Hematopoietic multipotent progenitor cell treated with erythropoietin and hydrocortisone succinate and interleukin-3 and kit ligand, for 4 days (in vitro differentiated cells): ENCODE measurements at regions not wholly inside any gene's neighbourhood (a gene's known extent, or its start where the extent isn't known, plus 50 kb on each side); places are given as distances from the start of the nearest gene placed in this dataset.
"Not testable (repeated sequence)": the region's sequence is repeated elsewhere in the genome, so short reads cannot be mapped to it uniquely, and the experiment has no call there.

Source experiments
- DNase-seq: peaks from one replicate; pipeline ENCODE4 v3.0.0-alpha.2; 2015

DNA sequence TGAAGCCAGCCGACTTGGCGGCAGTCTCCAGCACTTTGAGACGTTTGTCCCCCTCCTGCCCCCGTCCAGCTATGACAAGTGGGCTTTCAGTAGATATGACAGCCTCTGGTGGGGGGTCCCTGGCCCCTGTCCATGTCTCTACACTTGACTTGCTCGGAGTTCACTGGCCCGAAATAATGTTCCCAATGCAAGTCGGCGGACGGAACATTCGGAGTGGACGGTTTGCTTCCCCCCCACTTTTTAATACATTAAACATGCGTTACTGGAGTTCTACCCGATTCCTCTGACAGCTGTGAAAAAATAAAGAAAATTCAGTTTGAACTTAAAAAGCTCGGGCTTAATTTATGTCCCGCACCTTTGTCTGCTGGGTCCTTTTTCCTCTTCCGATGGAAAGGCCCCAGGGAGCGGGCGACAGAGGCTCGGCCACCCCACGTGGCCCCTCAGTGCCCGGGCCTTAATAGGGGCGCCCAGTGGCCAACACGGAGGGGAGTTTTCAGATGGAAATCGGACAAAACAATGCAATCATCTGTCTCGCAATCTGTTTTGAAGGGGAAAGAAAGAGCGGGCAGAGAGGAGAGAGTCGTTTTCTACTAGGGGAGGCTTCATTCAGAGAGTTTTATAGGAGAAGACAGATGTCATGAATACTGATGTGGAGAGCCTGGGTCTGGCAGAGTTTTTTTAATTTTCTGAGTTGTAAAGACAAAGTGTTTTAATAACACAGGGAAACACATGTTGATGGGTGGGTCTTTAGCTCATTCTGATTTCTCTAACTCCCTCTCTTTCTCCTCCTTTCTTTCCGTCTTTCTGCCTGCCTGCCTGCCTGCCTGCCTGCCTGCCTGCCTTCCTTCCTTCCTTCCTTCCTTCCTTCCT lies 50.2 kb downstream of the SMIM38 start:
- DNase-seq = no peak

DNA sequence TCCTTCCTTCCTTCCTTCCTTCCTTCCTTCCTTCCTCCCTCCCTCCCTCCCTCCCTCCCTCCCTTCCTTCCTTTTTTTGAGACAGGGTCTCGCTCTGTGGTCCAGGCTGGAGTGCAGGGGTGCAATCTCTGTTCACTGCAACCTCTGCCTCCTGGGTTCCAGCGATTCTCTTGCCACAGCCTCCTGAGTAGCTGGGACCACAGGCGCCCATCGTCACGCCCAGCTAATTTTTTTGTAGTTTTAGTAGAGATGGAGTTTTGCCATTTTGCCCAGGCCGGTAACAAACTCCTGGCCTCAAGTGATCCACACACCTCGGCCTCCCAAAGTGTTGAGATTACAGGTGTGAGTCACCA lies 50.9 kb downstream of the SMIM38 start:
- not testable (repeated sequence) for DNase-seq

DNA sequence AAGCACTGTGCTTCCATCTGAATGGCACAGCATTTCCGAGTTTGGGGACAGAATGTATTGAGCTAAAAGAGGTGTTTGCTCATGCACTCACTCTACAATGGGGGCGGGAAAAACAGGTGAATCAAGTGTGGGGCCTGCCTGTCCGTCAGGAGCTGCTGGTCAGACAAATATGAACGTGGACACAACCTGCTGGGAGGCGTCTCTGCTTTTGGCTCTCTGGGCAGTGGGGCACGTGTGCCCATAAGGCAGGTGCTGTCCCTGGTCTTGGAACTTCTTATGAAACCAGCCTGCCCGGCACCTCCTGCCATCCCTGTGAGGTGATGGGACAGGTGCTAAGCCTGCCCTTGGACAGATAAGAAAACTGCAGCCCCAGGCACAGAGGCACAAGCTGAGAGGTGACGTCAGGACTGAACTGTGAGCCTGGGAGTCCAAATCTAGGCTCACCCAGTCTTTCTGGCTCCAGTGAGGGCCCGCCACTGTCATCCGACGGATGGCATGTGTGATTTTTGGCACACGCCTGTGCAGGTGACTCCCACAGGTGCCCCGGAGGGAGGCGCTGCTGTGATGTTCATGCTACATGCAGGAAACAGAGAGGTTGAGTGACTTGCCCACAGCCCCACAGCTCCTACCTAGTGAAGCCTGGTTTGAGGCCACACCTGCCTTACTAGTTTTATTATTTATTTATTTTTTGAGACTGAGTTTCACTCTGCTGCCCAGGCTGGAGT lies 51.6 kb downstream of the SMIM38 start:
- no peak for DNase-seq

DNA sequence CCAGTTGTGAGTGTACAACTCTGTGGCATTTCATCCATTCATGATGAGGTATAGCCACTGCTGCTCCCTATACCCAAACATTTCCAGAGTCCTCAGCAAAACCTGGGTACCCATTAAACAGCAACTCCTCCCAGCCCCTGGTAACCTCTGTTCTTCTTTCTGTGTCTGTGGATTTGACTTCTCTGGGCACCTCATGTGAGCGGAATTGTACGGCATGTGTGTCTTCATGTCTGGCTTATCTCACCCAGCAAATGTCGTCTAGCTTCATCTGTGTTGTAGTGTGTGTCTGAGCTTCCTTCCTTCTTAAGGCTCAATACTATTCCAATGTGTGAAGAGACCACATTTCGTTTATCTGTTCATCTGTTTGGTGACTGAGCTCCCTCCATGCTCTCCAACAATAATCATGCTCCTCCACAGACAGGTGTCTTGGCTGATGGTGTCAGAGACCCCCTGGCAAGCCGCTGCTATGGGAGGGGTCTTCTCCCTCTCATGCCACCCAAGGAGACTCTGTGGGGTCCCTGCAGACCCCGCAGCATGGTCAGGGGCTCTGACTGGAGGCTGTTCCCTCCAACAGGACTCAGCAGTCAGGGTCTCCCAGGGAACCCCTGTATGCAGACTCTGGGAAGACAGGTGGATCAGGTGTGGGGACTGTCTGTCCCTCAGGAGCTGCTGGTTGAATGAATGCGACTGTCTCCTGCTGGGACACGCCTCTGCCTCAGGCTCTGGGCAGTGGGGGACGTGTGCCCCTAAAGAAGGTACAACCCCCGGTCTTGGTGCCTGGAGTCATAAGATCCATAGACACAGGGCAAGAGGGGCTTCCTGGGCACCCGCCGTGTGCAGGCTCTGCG lies 52.7 kb downstream of the SMIM38 start:
- peak; percentile 17 for DNase-seq

DNA sequence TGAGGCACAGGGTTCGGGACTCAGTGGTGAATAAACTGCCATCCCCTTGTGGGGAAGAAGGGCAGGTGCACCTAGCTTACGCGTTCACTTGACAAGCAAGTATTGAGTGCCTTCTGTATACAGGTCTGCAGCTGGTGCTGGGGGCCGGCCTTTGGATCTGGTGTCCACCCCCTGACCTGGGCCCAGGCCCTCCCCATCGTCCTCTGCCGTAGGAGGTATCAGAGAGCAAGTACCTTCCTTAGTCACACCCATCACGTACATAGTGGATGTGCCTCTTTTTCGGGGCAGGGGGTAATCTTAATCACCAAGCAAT lies 53.3 kb downstream of the SMIM38 start:
- DNase-seq = no peak

DNA sequence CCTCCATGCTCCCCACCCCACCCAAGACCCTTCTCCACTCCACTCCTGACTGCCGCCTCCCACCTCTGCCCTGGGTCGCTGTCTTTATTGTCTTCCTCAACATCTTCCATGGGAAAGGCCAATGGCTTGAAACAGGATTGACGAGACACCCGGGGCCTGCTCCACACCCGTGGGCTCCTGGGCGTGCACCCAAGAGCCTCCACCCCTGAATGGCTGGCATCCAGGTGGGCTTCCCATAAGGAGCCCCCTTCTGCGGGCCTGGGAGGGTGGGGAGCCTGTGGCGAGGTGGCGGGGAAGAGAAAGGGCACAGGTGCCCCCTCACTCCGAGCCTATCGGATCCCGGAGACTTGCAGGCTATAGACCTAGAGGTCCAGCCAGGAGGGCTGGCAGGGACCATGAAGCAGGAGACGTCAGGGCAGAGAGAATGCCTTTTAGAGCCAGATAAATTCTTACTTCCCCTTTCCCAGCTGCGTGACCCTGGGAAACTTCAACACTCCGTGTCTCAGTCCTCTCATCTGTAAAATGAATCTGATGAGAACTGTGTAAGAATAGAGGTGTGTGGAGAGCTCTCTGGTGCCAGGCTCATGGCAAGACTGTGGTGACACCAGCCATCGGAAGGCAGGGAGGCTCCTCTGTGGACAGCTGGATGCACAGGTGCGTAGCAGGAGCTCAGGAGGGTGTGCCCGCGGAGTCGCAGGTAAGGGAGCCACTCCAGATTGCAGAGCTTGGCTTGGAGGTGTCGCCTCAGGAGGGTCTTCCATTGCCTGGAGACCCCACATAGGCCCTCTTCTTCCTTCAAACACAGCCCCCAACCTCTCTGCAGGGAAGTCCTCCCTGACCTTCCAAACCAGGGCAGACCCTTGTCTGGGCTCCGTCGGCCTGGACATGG lies 53.9 kb downstream of the SMIM38 start:
- peak; percentile 25 for DNase-seq

DNA sequence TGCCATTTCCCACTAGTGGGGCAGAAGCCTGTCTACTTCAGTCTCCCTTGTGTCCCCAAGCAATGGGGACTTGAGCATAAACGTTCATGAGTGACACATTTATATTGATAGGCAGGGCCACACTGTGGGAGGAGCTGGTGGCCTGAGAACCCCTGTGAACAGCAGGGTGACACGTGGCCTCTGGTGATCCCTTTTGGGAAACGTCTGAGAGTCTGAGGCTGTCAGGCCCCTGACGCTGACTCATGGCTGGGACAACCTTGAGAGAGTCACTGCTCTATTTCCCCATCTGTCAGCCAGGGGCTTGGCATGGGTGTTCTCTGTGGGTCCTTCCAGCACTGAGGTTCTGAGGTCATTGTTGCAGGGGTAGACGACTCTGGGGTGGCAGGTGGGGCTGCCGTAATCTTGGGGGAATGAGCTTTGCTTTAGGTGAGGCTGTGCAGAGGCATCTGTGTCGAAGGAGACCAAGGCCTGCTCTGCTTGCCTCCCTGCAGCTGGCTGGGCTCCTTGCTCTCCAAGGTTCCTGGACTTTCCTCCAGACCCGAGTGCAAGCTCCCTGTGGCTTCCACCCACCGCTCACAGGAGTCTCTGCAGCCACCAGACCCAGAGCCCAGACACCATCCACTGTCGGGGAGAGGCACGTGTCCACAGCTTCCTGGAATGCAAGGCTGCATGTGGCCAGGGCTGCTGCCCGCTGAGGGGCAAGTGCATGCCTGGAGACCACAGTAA lies 54.7 kb downstream of the SMIM38 start:
- peak; percentile 58 for DNase-seq

DNA sequence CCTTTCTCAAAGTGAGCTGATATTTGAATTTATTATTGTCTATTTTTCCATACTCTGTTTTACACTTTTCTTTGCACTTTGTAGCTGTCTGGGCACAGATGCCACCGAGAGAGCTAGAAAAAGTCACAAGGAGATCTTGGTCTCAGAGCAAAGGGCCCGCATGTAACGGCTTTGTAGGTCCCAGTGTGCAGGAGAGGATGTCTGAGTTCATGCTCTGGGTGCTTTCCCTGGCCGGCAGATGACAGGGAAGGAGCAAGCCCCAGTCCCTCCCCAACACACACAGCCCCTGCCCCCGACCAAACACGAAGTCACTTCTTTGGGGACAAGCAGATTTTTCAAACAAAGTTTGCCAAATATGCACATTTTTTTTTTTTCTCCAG lies 55.8 kb downstream of the SMIM38 start:
- DNase-seq = no peak

DNA sequence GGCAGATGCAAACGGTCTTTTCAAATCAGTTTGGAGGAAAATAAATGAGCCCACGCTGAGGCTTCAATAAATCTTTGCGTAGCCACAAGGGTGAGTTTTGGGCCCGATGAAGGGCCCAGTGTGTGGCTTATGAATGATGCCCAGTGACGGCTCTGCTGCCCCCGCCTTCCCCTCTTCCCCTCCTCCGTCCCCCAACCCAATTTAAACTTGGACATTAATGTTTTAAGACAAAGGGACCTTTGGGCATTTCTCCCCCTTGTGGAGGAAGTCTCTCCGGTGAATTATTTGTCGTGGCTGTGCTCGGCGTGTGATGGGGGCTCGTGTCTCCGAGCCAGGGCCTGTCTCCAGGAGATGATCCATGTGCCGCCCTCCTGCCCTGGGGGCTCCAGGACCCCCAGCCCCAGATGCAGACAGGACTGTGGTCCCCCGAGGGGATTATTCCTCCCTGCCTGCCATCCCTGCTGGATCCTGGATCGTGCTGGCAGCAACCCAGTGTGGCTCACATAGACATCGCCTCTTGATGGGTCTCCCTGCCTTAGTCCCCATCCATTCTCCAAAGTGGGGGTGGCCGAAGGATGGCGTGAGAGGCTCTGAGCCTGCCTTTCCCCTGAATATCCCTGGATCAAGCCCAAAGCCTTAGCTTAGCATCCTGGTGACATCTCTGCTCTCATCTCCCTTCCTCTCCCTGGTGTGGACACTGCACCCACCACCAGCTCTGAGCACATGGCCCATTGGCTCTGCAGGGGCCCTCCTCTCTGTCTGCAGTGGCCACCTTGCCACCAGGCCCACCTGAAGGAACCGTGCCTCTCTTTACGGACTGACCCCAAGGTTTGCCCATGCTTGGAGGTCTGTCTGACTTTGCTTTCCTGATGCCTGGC lies 56.4 kb downstream of the SMIM38 start:
- DNase-seq = peak; percentile 11

DNA sequence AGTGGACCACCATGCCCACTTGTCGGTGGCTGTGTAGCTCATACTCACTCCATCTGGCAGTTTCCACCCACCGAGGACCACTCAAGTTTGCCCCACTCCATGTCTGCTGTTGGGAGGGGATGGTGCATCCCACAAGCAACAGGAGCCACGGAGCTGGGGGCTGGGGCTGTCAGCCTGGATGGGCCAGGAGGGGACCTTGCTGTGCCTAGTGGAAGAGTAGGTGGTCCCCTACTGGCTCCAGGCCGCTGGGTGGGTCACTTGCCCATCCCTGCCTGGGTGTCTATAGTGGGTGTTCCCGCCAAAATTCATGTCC lies 57.0 kb downstream of the SMIM38 start:
- DNase-seq = no peak

DNA sequence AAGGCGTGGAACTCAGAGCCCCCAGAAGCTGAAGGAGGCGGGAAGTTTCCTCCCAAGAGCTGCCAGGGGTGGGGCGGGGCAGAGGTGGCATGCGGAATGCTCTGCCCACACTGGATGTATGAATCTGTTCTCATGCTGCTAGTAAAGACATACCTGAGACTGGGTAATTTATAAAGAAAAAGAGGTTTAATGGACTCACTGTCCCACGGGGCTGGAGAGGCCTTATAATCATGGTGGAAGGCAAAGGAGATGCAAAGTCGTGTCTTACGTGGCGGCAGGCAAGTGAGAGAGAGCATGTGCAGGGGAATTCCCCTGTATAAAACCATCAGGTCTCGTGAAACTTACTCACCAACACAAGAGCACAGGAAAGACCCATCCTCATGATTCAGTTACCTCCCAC lies 57.6 kb downstream of the SMIM38 start:
- DNase-seq = no peak

DNA sequence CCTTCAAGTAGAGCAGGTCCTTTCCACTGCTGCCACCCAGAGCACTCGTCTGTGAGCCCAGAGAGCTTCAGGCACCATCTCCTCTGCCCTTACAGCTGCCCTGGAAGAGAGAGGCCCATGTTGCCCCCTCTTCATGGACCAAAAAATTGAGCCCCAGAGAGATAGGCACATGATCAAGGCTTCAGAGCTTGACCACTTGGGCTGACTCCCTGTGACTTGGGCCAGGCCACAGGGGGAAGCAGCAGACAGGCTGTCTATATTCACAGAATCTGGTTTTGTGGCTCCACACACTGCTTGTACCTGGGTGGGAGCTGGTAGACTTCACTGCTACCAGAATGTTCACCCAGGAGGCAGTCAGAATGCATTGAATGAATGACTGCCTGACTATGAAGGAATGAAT lies 58.2 kb downstream of the SMIM38 start:
- no peak for DNase-seq

DNA sequence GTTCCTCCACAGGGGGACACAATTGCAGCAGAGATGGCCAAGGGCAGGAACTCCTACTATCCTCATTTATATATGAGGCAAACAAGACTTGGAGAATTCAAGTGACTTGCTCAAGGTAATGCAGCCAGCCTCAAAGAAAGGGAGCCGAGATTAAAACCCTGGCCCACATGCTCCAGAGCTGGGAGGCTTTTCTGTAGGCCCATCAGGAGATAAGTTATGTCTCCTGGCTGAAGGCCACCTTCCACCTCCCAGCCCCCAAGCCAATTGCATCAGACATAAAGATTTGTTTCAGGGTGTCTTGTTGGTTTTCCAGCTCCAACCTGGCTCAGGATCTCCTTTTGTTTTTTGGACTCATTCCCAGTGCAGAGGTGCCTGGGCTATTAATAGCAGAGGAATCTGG lies 59.5 kb downstream of the SMIM38 start:
- no peak for DNase-seq

DNA sequence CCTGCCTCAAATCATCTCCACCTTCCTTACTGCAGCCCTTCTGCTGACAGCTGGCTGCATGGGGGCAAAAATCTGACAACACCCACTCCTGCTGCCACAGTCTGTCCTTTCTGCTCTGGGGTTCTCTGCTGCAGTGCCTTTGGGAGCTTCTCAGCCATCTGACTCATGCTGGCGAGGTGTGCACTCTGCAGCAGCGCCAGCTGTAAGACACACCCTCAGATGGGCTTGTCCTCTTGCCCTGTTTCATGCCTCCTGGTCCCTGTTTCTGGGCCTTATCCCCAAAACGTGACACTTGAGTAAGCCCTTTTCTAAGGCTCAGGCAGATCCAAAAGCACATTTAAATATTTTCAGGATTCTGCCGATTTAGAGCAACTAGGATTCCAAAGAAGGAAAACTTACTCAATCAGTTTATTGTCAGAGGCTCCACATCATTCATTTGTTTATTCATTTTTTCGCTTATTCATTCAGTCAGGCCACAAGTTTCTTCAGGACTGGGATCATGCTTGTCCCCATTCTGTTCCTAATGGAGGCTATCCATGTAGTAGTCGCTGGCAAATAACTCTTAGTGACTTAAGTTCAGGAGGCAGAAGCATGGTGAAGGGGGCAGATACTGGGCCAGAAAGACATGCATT lies 60.2 kb downstream of the SMIM38 start:
- DNase-seq = no peak

DNA sequence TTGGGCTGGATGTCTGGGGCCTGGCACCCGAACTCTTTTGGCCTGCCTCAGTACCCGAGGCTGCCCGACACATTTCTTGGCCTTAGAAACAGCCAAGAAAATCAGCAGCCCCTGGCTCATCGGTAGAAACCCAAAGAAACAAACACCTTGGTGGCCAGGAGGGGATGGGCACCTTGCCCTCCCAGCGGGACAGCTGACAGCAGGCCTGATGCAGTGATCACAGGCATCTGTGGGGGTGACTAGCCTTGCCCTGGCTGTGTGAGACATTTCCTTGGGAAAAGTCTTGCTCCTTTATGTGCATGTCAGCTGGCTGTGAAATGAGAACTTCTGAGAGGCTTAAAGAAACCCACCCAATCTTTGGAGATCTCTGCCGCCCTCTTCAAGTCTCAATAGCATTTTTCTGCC lies 60.9 kb downstream of the SMIM38 start:
- no peak for DNase-seq

DNA sequence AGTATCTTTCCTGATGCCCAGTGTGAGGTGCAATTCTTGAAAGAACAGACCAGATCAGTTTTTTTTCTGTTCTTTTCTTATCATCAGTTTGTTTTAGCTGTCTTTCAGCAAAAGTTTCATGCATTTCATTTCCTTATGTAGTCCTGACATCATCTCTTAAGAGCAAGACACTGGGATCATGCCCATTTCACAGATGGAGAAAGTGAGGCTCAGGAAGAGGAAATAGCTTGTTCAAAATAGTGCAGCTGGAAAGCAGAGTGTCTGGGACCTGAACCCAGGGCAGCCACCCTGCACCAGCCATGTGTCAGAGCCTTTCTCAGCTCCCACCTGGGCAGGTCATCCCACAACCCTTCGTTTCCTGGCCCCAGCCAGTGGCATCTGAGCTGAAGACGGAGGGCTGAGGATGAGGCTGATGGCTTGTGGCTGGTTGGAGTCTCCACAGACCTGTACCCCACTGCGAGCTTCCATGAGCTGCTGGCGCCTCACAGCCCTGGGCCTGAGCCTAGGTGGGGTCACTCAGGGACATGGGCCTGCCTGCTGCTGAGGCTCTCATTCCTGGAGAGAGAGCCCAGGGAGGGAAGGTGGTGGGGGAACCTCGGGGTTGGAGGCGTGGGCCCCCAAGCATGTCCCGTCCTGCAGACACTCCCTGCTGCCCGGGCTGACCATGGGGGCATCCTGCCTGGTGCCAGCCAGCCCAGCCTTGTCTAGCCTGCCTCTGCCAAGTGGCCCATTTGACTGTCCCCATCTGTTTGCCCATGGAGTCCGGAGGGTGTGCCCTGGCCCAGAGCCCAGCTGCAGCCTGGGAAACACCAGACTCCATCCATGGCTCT lies 61.8 kb downstream of the SMIM38 start:
- DNase-seq = no peak

DNA sequence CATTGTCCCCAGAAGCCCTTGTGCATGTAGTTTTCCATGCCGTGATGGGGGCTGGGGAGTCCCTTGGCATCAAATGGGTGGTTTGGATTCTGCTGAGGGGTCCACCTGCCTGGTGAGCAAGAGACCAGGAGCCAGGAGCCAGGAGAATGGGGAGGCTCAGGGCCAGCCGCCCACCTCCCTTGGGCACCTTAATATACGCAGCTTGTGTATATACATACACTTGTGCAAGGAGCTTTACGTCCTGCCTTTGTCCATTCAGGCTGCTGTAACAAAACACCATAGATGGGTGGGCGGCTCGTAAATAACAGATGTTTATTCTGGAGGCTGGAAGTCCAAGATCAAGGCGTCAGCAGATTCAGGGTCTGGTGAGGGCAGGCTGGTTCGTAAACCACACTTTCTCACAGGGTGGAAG lies 62.5 kb downstream of the SMIM38 start:
- no peak for DNase-seq

DNA sequence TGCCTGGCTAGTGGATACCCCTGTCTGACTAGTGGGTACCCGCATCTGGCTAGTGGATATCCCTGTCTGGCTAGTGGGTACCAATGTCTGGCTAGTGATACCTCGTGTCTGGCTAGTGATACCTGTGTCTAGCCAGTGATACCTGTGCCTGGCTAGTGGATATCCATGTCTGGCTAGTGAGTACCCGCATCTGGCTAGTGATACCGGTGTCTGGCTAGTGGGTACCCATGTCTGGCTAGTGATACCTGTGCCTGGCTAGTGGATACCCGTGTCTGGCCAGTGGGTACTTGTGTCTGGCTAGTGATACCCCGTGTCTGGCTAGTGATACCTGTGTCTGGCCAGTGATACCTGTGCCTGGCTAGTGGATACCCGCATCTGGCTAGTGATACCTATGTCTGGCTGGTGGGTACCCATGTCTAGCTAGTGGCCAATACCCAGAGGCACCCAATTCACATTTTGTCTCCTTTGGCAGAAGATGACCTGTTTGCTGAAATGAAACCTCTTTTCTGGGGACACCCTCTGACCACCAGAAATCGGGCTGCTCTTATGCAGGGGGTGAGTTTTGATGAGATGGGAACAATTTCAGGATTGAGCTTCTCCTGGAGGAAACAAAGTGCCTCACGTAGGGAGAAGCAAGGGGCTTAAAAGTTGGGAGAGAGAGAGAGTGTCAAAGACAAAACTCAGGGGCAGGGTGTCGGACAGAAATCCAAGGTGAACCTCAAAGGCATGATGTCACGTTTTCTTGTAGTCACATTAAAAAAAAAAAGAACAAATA lies 63.4 kb downstream of the SMIM38 start:
- no peak for DNase-seq

DNA sequence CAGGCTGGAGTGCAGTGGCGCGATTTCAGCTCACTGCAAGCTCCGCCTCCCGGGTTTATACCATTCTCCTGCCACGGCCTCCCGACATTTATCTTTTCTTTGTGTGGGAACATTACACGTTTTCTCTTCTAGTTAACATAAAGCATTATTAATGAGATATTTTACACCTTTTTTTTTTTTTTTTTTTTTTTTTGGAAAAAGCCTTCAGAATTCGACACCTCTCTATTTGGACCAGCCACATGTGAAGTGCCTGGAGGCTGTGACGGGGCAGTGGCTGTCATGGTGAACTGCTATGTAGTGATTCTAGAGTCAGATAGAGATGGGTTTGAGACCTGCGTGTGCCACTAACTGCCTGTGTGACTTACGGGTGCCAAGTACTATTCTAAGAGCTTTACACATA lies 64.3 kb downstream of the SMIM38 start:
- no peak for DNase-seq
